Endothelial cell of umbilical vein (primary cell): ENCODE measurements at regions not wholly inside any gene's neighbourhood (a gene's known extent, or its start where the extent isn't known, plus 50 kb on each side); places are given as distances from the start of the nearest gene placed in this dataset.

ENCODE experiments used
- CTCF ChIP-seq, 2 donors: IDR thresholded peaks; 1 replicate in 1 of 2; 2 replicates in 1 of 2; pipeline ENCODE4 v1.5.1; 2011; ENCODE audit warnings: low read length in 2 of 2, mild to moderate bottlenecking in 2 of 2, moderate library complexity in 2 of 2, control low read depth in 1 of 2, inconsistent platforms in 1 of 2, low read depth in 1 of 2; ENCODE audit not compliant: insufficient read depth in 1 of 2; ENCODE audit errors: extremely low read depth in 1 of 2
- EZH2 ChIP-seq: IDR thresholded peaks from 2 replicates; pipeline ENCODE4 v1.6.1; 2012; ENCODE audit warnings: borderline replicate concordance, low read depth, mild to moderate bottlenecking, moderate library complexity, low read length, inconsistent platforms; ENCODE audit not compliant: severe bottlenecking
- JUN ChIP-seq: IDR thresholded peaks from 2 replicates; pipeline ENCODE4 v1.6.1; 2011; ENCODE audit warnings: borderline replicate concordance, low read depth; ENCODE audit not compliant: insufficient read length, insufficient read depth
- MAX ChIP-seq: IDR thresholded peaks from 2 replicates; pipeline ENCODE4 v1.6.1; 2011; ENCODE audit not compliant: insufficient read depth, insufficient read length
- POLR2A ChIP-seq: IDR thresholded peaks from 2 replicates; pipeline ENCODE4 v1.6.1; 2012; ENCODE audit warnings: low read depth, mild to moderate bottlenecking, control low read depth, low read length

- TF ChIP-seq CTCF (IDR thresholded peaks at IDR 0.05; ENCODE audit: extremely low read depth in 1 of 2, insufficient read depth in 1 of 2, low read depth in 1 of 2, low read length in 2 of 2) = no peak
- TF ChIP-seq POLR2A = no peak
- TF ChIP-seq MAX = no peak
- no peak for TF ChIP-seq EZH2
- peak; percentile 11 for TF ChIP-seq JUN
Observed at GRCh38 chr12:93177208-93178153, 200.2 kb upstream of the NUDT4 start.
